DOHH2 (cell line): ENCODE measurements at regions not wholly inside any gene's neighbourhood (a gene's known extent, or its start where the extent isn't known, plus 50 kb on each side); places are given as distances from the start of the nearest gene placed in this dataset.

Experiments
- CTCF ChIP-seq: fragments of 200-600 bp; sonication (generic); IDR thresholded peaks from one replicate; pipeline ENCODE4 v1.5.1; 2014; ENCODE audit warnings: antibody characterized with exemption, mild to moderate bottlenecking, low read depth, low read length; ENCODE audit not compliant: poor library complexity, severe bottlenecking
- EZH2phosphoT487 ChIP-seq: fragments of 200-600 bp; sonication (generic); IDR thresholded peaks from 2 replicates; pipeline ENCODE4 v1.6.1; 2017; ENCODE audit warnings: borderline replicate concordance, mild to moderate bottlenecking, antibody characterized with exemption, low read length, moderate library complexity, mixed read lengths

- TF ChIP-seq CTCF = no peak
- TF ChIP-seq EZH2phosphoT487 = no peak
These were observed 280.8 kb upstream of the MARCKS start for GRCh38 chr6:113576310-113576709.
